H1 (cell line): ENCODE measurements at regions not wholly inside any gene's neighbourhood (a gene's known extent, or its start where the extent isn't known, plus 50 kb on each side); places are given as distances from the start of the nearest gene placed in this dataset.

Experiments
- CTCF ChIA-PET: fragments of 300-600 bp; sonication (Branson Sonifier 250); formaldehyde crosslinking; loops from one replicate; lab custom pipeline; 2021; ENCODE audit not compliant: partially characterized antibody; lab: Charles Lee
- POLR2A ChIA-PET: fragments of 300-600 bp; sonication (Branson Sonifier 250); formaldehyde crosslinking; loops from one replicate; lab custom pipeline; 2021; ENCODE audit warnings: inconsistent platforms; ENCODE audit not compliant: partially characterized antibody; lab: Charles Lee
- DNase-seq, 2 experiments: peaks; one replicate each; pipeline versions ENCODE4 v3.0.0 to v3.0.0-alpha.2; 2010 to 2022; ENCODE audit warnings: low spot score in 2 of 2, low read depth in 1 of 2, mixed read lengths in 1 of 2
- FAIRE-seq: peaks from 2 replicates; lab custom pipeline; 2011; peaks lifted over from hg19 to GRCh38; lab: Jason Lieb, UNC
- H2AFZ ChIP-seq: 2 replicates; pipeline ENCODE4 v1.8.1; 2012; ENCODE audit warnings: low read length, inconsistent platforms
- H2AK5ac ChIP-seq: 2 replicates; pipeline ENCODE4 v1.6.1; 2013; ENCODE audit warnings: low read depth, low read length
- H2BK120ac ChIP-seq: replicated peaks from 2 replicates; pipeline ENCODE3; 2013; ENCODE audit warnings: low read depth, low read length, inconsistent platforms
- H2BK12ac ChIP-seq: 2 replicates; pipeline ENCODE4 v1.6.1; 2013; ENCODE audit warnings: low read depth, low read length
- H2BK15ac ChIP-seq: 2 replicates; pipeline ENCODE4 v1.6.1; 2013; ENCODE audit warnings: low read length
- H2BK20ac ChIP-seq: 2 replicates; pipeline ENCODE4 v1.6.1; 2013; ENCODE audit warnings: low read length
- H2BK5ac ChIP-seq: 2 replicates; pipeline ENCODE4 v1.6.1; 2013; ENCODE audit warnings: low read depth, low read length
- H3K14ac ChIP-seq: 2 replicates; pipeline ENCODE4 v1.6.1; 2013; ENCODE audit warnings: inconsistent platforms; ENCODE audit not compliant: insufficient read length
- H3K18ac ChIP-seq: 2 replicates; pipeline ENCODE4 v1.6.1; 2013; ENCODE audit warnings: low read length; ENCODE audit errors: extremely low read depth
- H3K23ac ChIP-seq: 2 replicates; pipeline ENCODE4 v1.6.1; 2013; ENCODE audit warnings: inconsistent platforms; ENCODE audit not compliant: insufficient read length
- H3K23me2 ChIP-seq: 2 replicates; pipeline ENCODE4 v1.6.1; 2013; ENCODE audit warnings: low read depth, low read length
- H3K27ac ChIP-seq: 2 replicates; pipeline ENCODE4 v1.6.1; 2011; ENCODE audit warnings: low read depth, low read length, inconsistent platforms
- H3K27me3 ChIP-seq, 4 experiments: replicated peaks in 1 of 4; 1 replicate in 1 of 4; 2 replicates in 3 of 4; pipeline versions ENCODE4 v1.6.1 to v1.8.1; 2011 to 2013; ENCODE audit warnings: low read length in 3 of 4, mild to moderate bottlenecking in 3 of 4, inconsistent platforms in 2 of 4, mixed read lengths in 2 of 4, moderate library complexity in 1 of 4; ENCODE audit not compliant: control insufficient read depth in 3 of 4, insufficient read depth in 3 of 4; ENCODE audit errors: extremely low read depth in 1 of 4
- H3K36me3 ChIP-seq, 4 experiments: 2 replicates each; pipeline versions ENCODE4 v1.6.1 to v1.8.1; 2011 to 2013; ENCODE audit warnings: mild to moderate bottlenecking in 4 of 4, low read length in 3 of 4, moderate library complexity in 2 of 4, control low read depth in 1 of 4, inconsistent platforms in 1 of 4; ENCODE audit not compliant: insufficient read depth in 4 of 4, control insufficient read depth in 2 of 4
- H3K4ac ChIP-seq: replicated peaks from 2 replicates; pipeline ENCODE3; 2013; ENCODE audit warnings: low read length, low read depth, mixed read lengths, inconsistent platforms; ENCODE audit not compliant: insufficient read length
- H3K4me1 ChIP-seq, 4 experiments: replicated peaks in 1 of 4; 1 replicate in 1 of 4; 2 replicates in 3 of 4; pipeline versions ENCODE4 v1.6.1 to v1.8.1; 2011 to 2013; ENCODE audit warnings: low read length in 3 of 4, inconsistent platforms in 2 of 4, mixed read lengths in 1 of 4; ENCODE audit not compliant: insufficient read depth in 4 of 4, control insufficient read depth in 3 of 4
- H3K4me2 ChIP-seq, 2 experiments: 2 replicates each; pipeline versions ENCODE4 v1.6.1 to v1.8.1; 2011 to 2013; ENCODE audit warnings: low read depth in 2 of 2, low read length in 2 of 2, control low read depth in 1 of 2, inconsistent platforms in 1 of 2, mild to moderate bottlenecking in 1 of 2; ENCODE audit not compliant: insufficient read depth in 1 of 2
- H3K4me3 ChIP-seq, 4 experiments: fragments of 200-600, 300-600 bp in 1 of 4; sonication (generic), shearing (Covaris generic), sonication (Bioruptor Twin) in 1 of 4; 2 replicates each; pipeline versions ENCODE4 v1.5.1 to v1.8.1; 2011 to 2016; ENCODE audit warnings: low read length in 4 of 4, low read depth in 3 of 4, control low read depth in 2 of 4, inconsistent platforms in 2 of 4, mild to moderate bottlenecking in 2 of 4, mixed read lengths in 1 of 4, moderate library complexity in 1 of 4; ENCODE audit not compliant: insufficient read depth in 2 of 4; ENCODE audit errors: extremely low read depth in 1 of 4
- H3K56ac ChIP-seq: replicated peaks from 2 replicates; pipeline ENCODE3; 2013; ENCODE audit warnings: low read depth, mild to moderate bottlenecking, mixed read lengths, low read length, inconsistent platforms; ENCODE audit not compliant: insufficient read length
- H3K79me1 ChIP-seq: 2 replicates; pipeline ENCODE4 v1.6.1; 2013; ENCODE audit warnings: low read depth, low read length, control low read depth
- H3K79me2 ChIP-seq, 2 experiments: 2 replicates each; pipeline versions ENCODE4 v1.6.1 to v1.8.1; 2012 to 2013; ENCODE audit warnings: low read length in 2 of 2, mild to moderate bottlenecking in 2 of 2, inconsistent platforms in 1 of 2; ENCODE audit not compliant: insufficient read depth in 2 of 2, control insufficient read depth in 1 of 2
- H3K9ac ChIP-seq, 4 experiments: replicated peaks in 1 of 4; 1 replicate in 1 of 4; 2 replicates in 3 of 4; pipeline versions ENCODE4 v1.6.1 to v1.8.1; 2011 to 2013; ENCODE audit warnings: low read depth in 3 of 4, low read length in 3 of 4, control low read depth in 2 of 4, mild to moderate bottlenecking in 2 of 4, moderate library complexity in 2 of 4, inconsistent platforms in 1 of 4; ENCODE audit errors: extremely low read depth in 1 of 4
- H3K9me3 ChIP-seq, 2 experiments: 2 replicates each; pipeline versions ENCODE4 v1.6.1 to v1.8.1; 2012 to 2013; ENCODE audit warnings: mild to moderate bottlenecking in 2 of 2, moderate library complexity in 2 of 2, control low read depth in 1 of 2, inconsistent platforms in 1 of 2, low read depth in 1 of 2, low read length in 1 of 2, mixed read lengths in 1 of 2; ENCODE audit not compliant: insufficient read depth in 2 of 2
- H4K20me1 ChIP-seq, 2 experiments: replicated peaks in 1 of 2; 2 replicates each; pipeline versions ENCODE3 to v1.8.1; 2011 to 2013; ENCODE audit warnings: inconsistent platforms in 2 of 2, low read length in 2 of 2, mild to moderate bottlenecking in 1 of 2; ENCODE audit not compliant: insufficient read depth in 2 of 2, control insufficient read depth in 1 of 2
- H4K5ac ChIP-seq: 2 replicates; pipeline ENCODE4 v1.6.1; 2013; ENCODE audit warnings: low read length, low read depth, mixed read lengths, inconsistent platforms; ENCODE audit not compliant: insufficient read length
- H4K8ac ChIP-seq: 2 replicates; pipeline ENCODE4 v1.8.0; 2013; ENCODE audit warnings: mild to moderate bottlenecking, moderate library complexity, low read length, inconsistent platforms; ENCODE audit not compliant: insufficient read depth; ENCODE audit errors: extremely low read depth
- H4K91ac ChIP-seq: replicated peaks from 2 replicates; pipeline ENCODE3; 2013; ENCODE audit warnings: low read length, mixed read lengths, inconsistent platforms; ENCODE audit not compliant: insufficient read length
- CBX5 ChIP-seq: fragments of 300-800, 300-1000 bp; sonication (generic); IDR thresholded peaks from 2 replicates; pipeline ENCODE4 v1.7.1; 2016; ENCODE audit warnings: antibody characterized with exemption, low read length, low read depth
- RBBP5 ChIP-seq: IDR thresholded peaks from 2 replicates; pipeline ENCODE4 v1.7.1; 2012; ENCODE audit warnings: low read depth, mild to moderate bottlenecking, inconsistent platforms, low read length, moderate library complexity, borderline replicate concordance
- SIX5 ChIP-seq: IDR thresholded peaks from 2 replicates; pipeline ENCODE4 v1.6.1; 2011; ENCODE audit warnings: mild to moderate bottlenecking, low read depth, low read length
- WGBS, 2 experiments: shearing (Covaris generic) in 1 of 2; methylation state at CpG; one replicate each; pipeline versions ENCODE4 v1.1.6 to v1.1.7; 2013 to 2015; ENCODE audit warnings: low lambda C conversion rate in 2 of 2, mixed read lengths in 2 of 2, inconsistent platforms in 1 of 2, low coverage in 1 of 2, missing lambda C conversion rate in 1 of 2; ENCODE audit not compliant: insufficient replicate concordance in 2 of 2, insufficient coverage in 1 of 2, insufficient read length in 1 of 2; ENCODE audit errors: extremely low coverage in 1 of 2, missing lambda C conversion rate in 1 of 2; 5-methylcytosine and 5-hydroxymethylcytosine counted together

- H3K23ac ChIP-seq, result no peak overlapping the region
- no peaks in the 10 kb centered on the region for H3K79me2 ChIP-seq
- H2BK120ac ChIP-seq, result no peak overlapping the region
- no peaks in the 10 kb centered on the region for H3K9me3 ChIP-seq
- FAIRE-seq (no peak), DNase-seq (no peak)
- H3K4me1 ChIP-seq, result no peaks in the 10 kb centered on the region; a peak in 1 of 7 replicates
- H4K8ac ChIP-seq, result no peak overlapping the region
- H3K27me3 ChIP-seq, result no peaks in the 10 kb centered on the region
- H3K4me3 ChIP-seq, result no peak overlapping the region
- no peak overlapping the region for H2BK12ac ChIP-seq
- H2BK15ac ChIP-seq, result no peak overlapping the region
- H3K9ac ChIP-seq, result no peak overlapping the region
- H2BK5ac ChIP-seq, result no peak overlapping the region
- no peaks in the 10 kb centered on the region; the same call in 1 of the 2 replicates for H3K23me2 ChIP-seq
- no peak overlapping the region for H3K27ac ChIP-seq
- H2AFZ ChIP-seq, result no peak overlapping the region
- no peaks in the 10 kb centered on the region for H3K36me3 ChIP-seq
- no peak overlapping the region for H2AK5ac ChIP-seq
- no peak overlapping the region for H4K5ac ChIP-seq
- WGBS, 2 experiments, result 91% methylated on average over 6 of the region's 6 CpGs; no CpG with 5 or more reads in 1 of the 2 experiments
- H2BK20ac ChIP-seq, result no peak overlapping the region
- CTCF ChIA-PET, result interaction anchor here (0.6 to 3.5 kb wide), 7 partner anchors 9 to 392 kb away, joined by 3 to 14 read pairs (median 4); no protein-coding TSS in a partner anchor
- H4K91ac ChIP-seq, result no peak overlapping the region
- no peak overlapping the region for H3K14ac ChIP-seq
- no peak overlapping the region for H3K18ac ChIP-seq
- H4K20me1 ChIP-seq, result no peaks in the 10 kb centered on the region
- no peak overlapping the region for H3K56ac ChIP-seq
- H3K4me2 ChIP-seq, result no peak overlapping the region
- H3K79me1 ChIP-seq, result no peaks in the 10 kb centered on the region
- POLR2A ChIA-PET, result no interaction called here
- no peak overlapping the region for H3K4ac ChIP-seq
- TF ChIP-seq RBBP5 (no peak), SIX5 (no peak), CBX5 (no peak)
Observed at GRCh38 chr5:168027007-168027406, 264.4 kb upstream of the WWC1 start.
